HEK293 (cell line): ENCODE measurements at regions not wholly inside any gene's neighbourhood (a gene's known extent, or its start where the extent isn't known, plus 50 kb on each side); places are given as distances from the start of the nearest gene placed in this dataset.

ENCODE experiments used
- SP2 ChIP-seq: fragments of 450-650 bp; formaldehyde crosslinking; IDR thresholded peaks from 2 replicates; pipeline ENCODE4 v1.5.1; 2016; ENCODE audit warnings: missing biosample characterization, missing genetic modification characterization
- ZNF513 ChIP-seq: fragments of 450-650 bp; IDR thresholded peaks from 2 replicates; pipeline ENCODE4 v1.5.1; 2018; ENCODE audit warnings: missing biosample characterization, missing genetic modification characterization

- TF ChIP-seq ZNF513 (tag by site-specific recombination) (no peak), SP2 (tag by site-specific recombination) (no peak)
Measured at GRCh38 chr14:50031602-50032313, 84.6 kb downstream of the VCPKMT start.
